HG02981 (cell line): ENCODE measurements at regions not wholly inside any gene's neighbourhood (a gene's known extent, or its start where the extent isn't known, plus 50 kb on each side); places are given as distances from the start of the nearest gene placed in this dataset.
"Not testable (repeated sequence)": the region's sequence is repeated elsewhere in the genome, so short reads cannot be mapped to it uniquely, and the experiment has no call there.

Source experiments
- ATAC-seq: cut with Tn5 transposase; IDR thresholded peaks from one replicate; pipeline ENCODE4 v1.9.1; 2021; ENCODE audit warnings: mild to moderate bottlenecking, moderate library complexity; ENCODE audit not compliant: unreplicated experiment

- peak; percentile 88 for ATAC-seq
These were observed 502.9 kb upstream of the PCDH10 start for GRCh38 chr4:132646186-132646585.

GRCh38 chr4:132651196-132651595 lies 497.9 kb upstream of the PCDH10 start:
- ATAC-seq = no peak

GRCh38 chr4:132660181-132660580 lies 488.9 kb upstream of the PCDH10 start:
- ATAC-seq = no peak

- ATAC-seq = no peak
These were observed 486.6 kb upstream of the PCDH10 start for GRCh38 chr4:132662456-132662855.

GRCh38 chr4:132669786-132670185 lies 479.3 kb upstream of the PCDH10 start:
- no peak for ATAC-seq

GRCh38 chr4:132670557-132670956 lies 478.5 kb upstream of the PCDH10 start:
- ATAC-seq = no peak

GRCh38 chr4:132683957-132684356 lies 465.1 kb upstream of the PCDH10 start:
- ATAC-seq = no peak

GRCh38 chr4:132691026-132691425 lies 458.1 kb upstream of the PCDH10 start:
- ATAC-seq = no peak

- no peak for ATAC-seq
These were observed 457.4 kb upstream of the PCDH10 start for GRCh38 chr4:132691668-132692067.

GRCh38 chr4:132694775-132695174 lies 454.3 kb upstream of the PCDH10 start:
- no peak for ATAC-seq

GRCh38 chr4:132697505-132697904 lies 451.6 kb upstream of the PCDH10 start:
- ATAC-seq = not testable (repeated sequence)

GRCh38 chr4:132707955-132708354 lies 441.1 kb upstream of the PCDH10 start:
- ATAC-seq = no peak

GRCh38 chr4:132709056-132709455 lies 440.0 kb upstream of the PCDH10 start:
- no peak for ATAC-seq

GRCh38 chr4:132710971-132711370 lies 438.1 kb upstream of the PCDH10 start:
- no peak for ATAC-seq

GRCh38 chr4:132737344-132737743 lies 411.8 kb upstream of the PCDH10 start:
- ATAC-seq = no peak

- ATAC-seq = no peak
These were observed 389.8 kb upstream of the PCDH10 start for GRCh38 chr4:132759199-132759780.

GRCh38 chr4:132763465-132763864 lies 385.6 kb upstream of the PCDH10 start:
- ATAC-seq = no peak

- ATAC-seq = no peak
These were observed 381.2 kb upstream of the PCDH10 start for GRCh38 chr4:132767901-132768300.

- ATAC-seq = no peak
These were observed 378.3 kb upstream of the PCDH10 start for GRCh38 chr4:132770776-132771175.

GRCh38 chr4:132792310-132792709 lies 356.8 kb upstream of the PCDH10 start:
- ATAC-seq = no peak

GRCh38 chr4:132797856-132798255 lies 351.2 kb upstream of the PCDH10 start:
- no peak for ATAC-seq

GRCh38 chr4:132809298-132810032 lies 339.6 kb upstream of the PCDH10 start:
- ATAC-seq = no peak

- not testable (repeated sequence) for ATAC-seq
These were observed 336.0 kb upstream of the PCDH10 start for GRCh38 chr4:132813061-132813460.
